ENCODE measurements at regions not wholly inside any gene's neighbourhood (a gene's known extent, or its start where the extent isn't known, plus 50 kb on each side); places are given as distances from the start of the nearest gene placed in this dataset.

- TF ChIP-seq, protein P1, sequence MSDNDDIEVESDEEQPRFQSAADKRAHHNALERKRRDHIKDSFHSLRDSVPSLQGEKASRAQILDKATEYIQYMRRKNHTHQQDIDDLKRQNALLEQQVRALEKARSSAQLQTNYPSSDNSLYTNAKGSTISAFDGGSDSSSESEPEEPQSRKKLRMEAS (IDR thresholded peaks at IDR 0.05): no peak
- TF ChIP-seq CTCF (IDR thresholded peaks at IDR 0.05 in 2 of 3, conservative IDR thresholded peaks at IDR 0.05 in 1 of 3; ENCODE audit: borderline replicate concordance in 1 of 3, insufficient read depth in 1 of 3, low read depth in 2 of 3, low read length in 2 of 3) (no peak), SRF (IDR thresholded peaks at IDR 0.05; ENCODE audit: low read depth) (no peak), POLR2AphosphoS5 (IDR thresholded peaks at IDR 0.05; ENCODE audit: low read depth, low read length) (no peak), FOSL1 (IDR thresholded peaks at IDR 0.05; ENCODE audit: low read depth) (no peak), EZH2phosphoT487 (IDR thresholded peaks at IDR 0.05; ENCODE audit: borderline replicate concordance) (no peak), EZH2 (IDR thresholded peaks at IDR 0.05) (no peak), CEBPB (IDR thresholded peaks at IDR 0.05; ENCODE audit: low read depth) (no peak)
Measured at GRCh38 chr9:18010492-18010891, 431.6 kb downstream of the SH3GL2 start.
